ENCODE measurements at regions not wholly inside any gene's neighbourhood (a gene's known extent, or its start where the extent isn't known, plus 50 kb on each side); places are given as distances from the start of the nearest gene placed in this dataset.

DNA sequence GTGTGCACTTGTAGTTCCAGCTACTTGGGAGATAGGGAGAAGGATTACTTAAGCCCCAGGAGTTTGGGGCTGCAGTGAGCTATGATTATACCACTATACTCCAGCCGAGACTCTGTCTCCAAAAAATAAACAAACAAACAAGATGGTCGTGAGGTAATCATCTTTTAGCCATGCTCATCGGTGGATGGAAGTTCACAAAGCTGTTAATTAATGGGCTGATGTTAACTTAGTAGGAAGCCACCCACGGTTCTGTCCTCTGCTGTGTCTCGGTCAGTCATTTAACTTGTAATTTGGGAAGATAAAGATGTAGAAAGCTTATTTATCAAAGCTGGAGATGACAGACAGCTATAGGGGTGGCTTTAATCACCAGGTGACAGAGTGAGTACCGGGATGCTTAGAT lies 64.9 kb downstream of the ARHGEF18 start:
- no peak overlapping the region for H3K14ac ChIP-seq (ENCODE audit: insufficient read depth, low read length)
- H3K9ac ChIP-seq (ENCODE audit: extremely low read depth, insufficient read length, low read length): no peak overlapping the region
- H4K5ac ChIP-seq (ENCODE audit: insufficient read length, low read depth, low read length): no peak overlapping the region
- WGBS (ENCODE audit: extremely low coverage, insufficient read length, low lambda C conversion rate): no CpG with 5 or more reads among the region's 6 CpGs
- H4K20me1 ChIP-seq (ENCODE audit: control insufficient read depth, insufficient read depth, insufficient read length): no peaks in the 10 kb centered on the region
- no peak overlapping the region for H3K27ac ChIP-seq (ENCODE audit: insufficient read length, low read depth, low read length)
- no peaks in the 10 kb centered on the region; the same call in 1 of the 2 replicates for H3K79me2 ChIP-seq (ENCODE audit: insufficient read depth, low read length)
- Mint-ChIP-seq H3K9me3 (no peaks in the 10 kb centered on the region), H3K4me3 (no peak overlapping the region), H3K27me3 (ENCODE audit: low read depth) (no peaks in the 10 kb centered on the region; the same call in 1 of the 2 replicates), H3K36me3 (ENCODE audit: insufficient read depth in 1 of 3, low read depth in 3 of 3) (peaks cover 3 to 4% (median 4%) of the 10 kb centered on the region in 3 experiments; a peak in 5 of 7 replicates), H3K4me1 (peaks cover 16 to 20% of the 10 kb centered on the region in 2 experiments), H3K27ac (peak overlapping the region in 1 of 3 experiments; percentile 61; a peak in 2 of 7 replicates)
- H3K23ac ChIP-seq (ENCODE audit: insufficient read length, low read depth, low read length): no peak overlapping the region
- no peaks in the 10 kb centered on the region for H3K27me3 ChIP-seq (ENCODE audit: insufficient read depth, low read length)
- H3K18ac ChIP-seq (ENCODE audit: insufficient read length, low read depth, low read length): no peak overlapping the region
- no peak for TF ChIP-seq CTCF (conservative IDR thresholded peaks at IDR 0.05)
- H2BK20ac ChIP-seq (ENCODE audit: low read depth, low read length, poor library complexity, severe bottlenecking): no peak overlapping the region
- H4K91ac ChIP-seq (ENCODE audit: insufficient read length, low read depth, low read length): no peak overlapping the region
- H3K23me2 ChIP-seq (ENCODE audit: insufficient read length, low read depth, low read length, poor library complexity, severe bottlenecking): no peaks in the 10 kb centered on the region
- H4K8ac ChIP-seq (replicated peaks; ENCODE audit: insufficient read length, low read depth, low read length): no peak overlapping the region
- H3K56ac ChIP-seq (ENCODE audit: insufficient read length, low read depth, low read length): no peak overlapping the region
- no peaks in the 10 kb centered on the region for H3K4me1 ChIP-seq (ENCODE audit: insufficient read depth, low read length)
- no peak overlapping the region for H2BK12ac ChIP-seq (ENCODE audit: insufficient read length, low read depth, low read length)
- no peak for DNase-seq
- peaks cover 2% of the 10 kb centered on the region for H3K79me1 ChIP-seq (ENCODE audit: insufficient read depth, low read depth, low read length, poor library complexity, severe bottlenecking)
- H2AK5ac ChIP-seq (ENCODE audit: insufficient read length, low read length): no peak overlapping the region
- H3K4ac ChIP-seq (ENCODE audit: low read depth, low read length): no peak overlapping the region
- H2BK15ac ChIP-seq (ENCODE audit: low read depth, low read length): no peak overlapping the region
- no peak overlapping the region for H3K4me2 ChIP-seq (ENCODE audit: insufficient read depth, insufficient read length, low read length)
- H2BK120ac ChIP-seq (ENCODE audit: low read depth, low read length, poor library complexity, severe bottlenecking): no peak overlapping the region
- no peak overlapping the region for H2BK5ac ChIP-seq (ENCODE audit: insufficient read length, low read length)
- H2AFZ ChIP-seq (ENCODE audit: low read length): no peak overlapping the region
- no peak overlapping the region for H3T11ph ChIP-seq (ENCODE audit: low read length)
- H3K9me3 ChIP-seq (ENCODE audit: control insufficient read depth, low read depth, low read length): no peaks in the 10 kb centered on the region

All from H9 (cell line).